ENCODE measurements at regions not wholly inside any gene's neighbourhood (a gene's known extent, or its start where the extent isn't known, plus 50 kb on each side); places are given as distances from the start of the nearest gene placed in this dataset.

DNA sequence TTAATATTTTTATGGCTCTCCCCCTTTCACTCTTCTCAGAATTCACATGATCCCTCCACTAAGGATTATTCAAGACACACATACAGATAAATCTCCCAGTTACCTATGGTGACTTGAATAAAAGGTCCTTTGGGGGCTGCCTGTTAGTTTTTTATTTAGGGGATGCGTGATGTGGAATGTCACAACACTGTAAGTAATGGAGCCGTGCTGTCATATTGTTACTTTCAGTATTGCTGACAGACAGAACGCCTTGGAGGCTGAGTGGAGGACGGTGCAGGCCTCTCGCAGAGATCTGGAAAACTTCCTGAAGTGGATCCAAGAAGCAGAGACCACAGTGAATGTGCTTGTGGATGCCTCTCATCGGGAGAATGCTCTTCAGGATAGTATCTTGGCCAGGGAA lies 291.7 kb downstream of the UTRN start:
- DNase-seq (ENCODE audit: low spot score) (no peak), ATAC-seq (no peak)
- H3K36me3 Mint-ChIP-seq (ENCODE audit: low read depth): peaks cover 17% of the 10 kb centered on the region; the same call in 2 of the 3 replicates
- no peak overlapping the region for H3K4me3 Mint-ChIP-seq
- Histone ChIP-seq H4K20me1 (replicated peaks; ENCODE audit: insufficient read depth) (no peaks in the 10 kb centered on the region), H3K4me1 (ENCODE audit: insufficient read depth) (no peaks in the 10 kb centered on the region), H3K9me2 (ENCODE audit: insufficient read depth) (no peaks in the 10 kb centered on the region), H3K27me3 (ENCODE audit: insufficient read depth) (no peaks in the 10 kb centered on the region), H3K4me3 (no peak overlapping the region), H2AFZ (no peak overlapping the region), H3K36me3 (ENCODE audit: insufficient read depth) (no peaks in the 10 kb centered on the region), H3K27ac (ENCODE audit: low read depth) (no peak overlapping the region), H3K79me2 (replicated peaks; ENCODE audit: insufficient read depth) (no peaks in the 10 kb centered on the region), H3K4me2 (no peak overlapping the region), H3F3A (replicated peaks; ENCODE audit: low read depth) (no peaks in the 10 kb centered on the region)
- no peaks in the 10 kb centered on the region for H3K27me3 Mint-ChIP-seq (ENCODE audit: insufficient read depth, low read depth, poor library complexity)
- no peak for TF ChIP-seq EZH2 (IDR thresholded peaks at IDR 0.05; ENCODE audit: low read depth, unreplicated experiment)
- no peak overlapping the region for H3K27ac Mint-ChIP-seq
- no peaks in the 10 kb centered on the region for H3K9me3 Mint-ChIP-seq
- peaks cover under 1% of the 10 kb centered on the region; the same call in 2 of the 3 replicates for H3K4me1 Mint-ChIP-seq

DNA sequence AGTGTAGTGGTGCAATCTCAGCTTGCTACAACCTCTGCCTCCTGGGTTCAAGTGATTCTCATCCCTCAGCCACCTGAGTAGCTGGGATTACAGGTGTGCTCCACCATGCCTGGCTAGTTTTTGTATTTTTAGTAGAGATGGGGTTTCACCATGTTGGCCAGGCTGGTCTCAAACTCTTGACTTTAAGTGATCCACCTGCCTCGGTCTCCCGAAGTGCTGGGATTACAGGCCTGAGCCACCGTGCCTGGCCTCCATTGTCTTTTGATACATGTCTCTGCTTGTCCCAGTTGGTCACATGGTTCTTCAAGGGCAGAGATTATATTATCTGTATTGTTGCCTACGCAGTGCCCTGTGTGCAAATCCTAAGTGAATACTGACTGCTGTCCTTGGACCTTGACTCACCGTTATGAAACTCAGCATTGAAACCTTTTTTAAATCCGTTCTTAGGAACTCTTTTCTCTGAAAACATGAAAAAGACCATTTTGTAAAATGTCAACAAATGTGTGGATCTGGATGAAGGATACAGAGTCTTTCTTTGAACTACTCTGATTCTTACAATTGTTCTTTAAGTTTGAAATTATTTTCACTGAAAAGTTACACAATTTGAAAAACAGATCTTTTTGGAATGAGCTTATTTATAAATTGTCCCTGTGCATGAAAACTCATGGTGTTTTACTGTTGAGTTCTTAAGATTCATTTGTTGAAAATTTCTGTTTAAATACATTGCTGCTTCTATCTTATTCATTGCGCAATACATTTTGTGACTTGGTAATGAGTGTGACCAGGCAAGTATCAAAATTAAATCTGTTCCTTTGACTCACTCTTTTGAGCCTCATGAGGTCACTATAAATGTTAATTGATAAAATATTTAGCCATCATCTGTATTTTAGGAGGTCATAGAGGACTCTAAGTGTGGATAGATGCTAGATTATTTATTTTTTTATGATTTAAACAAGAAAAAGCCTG lies 293.5 kb downstream of the UTRN start:
- Mint-ChIP-seq H3K4me1 (peaks cover 16% of the 10 kb centered on the region), H3K36me3 (ENCODE audit: low read depth) (peaks cover 15% of the 10 kb centered on the region; the same call in 2 of the 3 replicates), H3K27ac (no peak overlapping the region), H3K27me3 (ENCODE audit: insufficient read depth, low read depth, poor library complexity) (no peaks in the 10 kb centered on the region), H3K9me3 (no peaks in the 10 kb centered on the region), H3K4me3 (no peak overlapping the region)
- no peak overlapping the region for H3K4me3 ChIP-seq
- ATAC-seq: no peak
- H3K27ac ChIP-seq (ENCODE audit: low read depth): no peak overlapping the region
- H3K4me1 ChIP-seq (ENCODE audit: insufficient read depth): peaks cover 11% of the 10 kb centered on the region; the same call in 1 of the 2 replicates
- TF ChIP-seq ZNF331 (CRISPR knock-in tag; IDR thresholded peaks at IDR 0.05; ENCODE audit: low read depth) (no peak), CREB1 (CRISPR knock-in tag; IDR thresholded peaks at IDR 0.05; ENCODE audit: low read depth) (no peak)
- TF ChIP-seq, protein P1, sequence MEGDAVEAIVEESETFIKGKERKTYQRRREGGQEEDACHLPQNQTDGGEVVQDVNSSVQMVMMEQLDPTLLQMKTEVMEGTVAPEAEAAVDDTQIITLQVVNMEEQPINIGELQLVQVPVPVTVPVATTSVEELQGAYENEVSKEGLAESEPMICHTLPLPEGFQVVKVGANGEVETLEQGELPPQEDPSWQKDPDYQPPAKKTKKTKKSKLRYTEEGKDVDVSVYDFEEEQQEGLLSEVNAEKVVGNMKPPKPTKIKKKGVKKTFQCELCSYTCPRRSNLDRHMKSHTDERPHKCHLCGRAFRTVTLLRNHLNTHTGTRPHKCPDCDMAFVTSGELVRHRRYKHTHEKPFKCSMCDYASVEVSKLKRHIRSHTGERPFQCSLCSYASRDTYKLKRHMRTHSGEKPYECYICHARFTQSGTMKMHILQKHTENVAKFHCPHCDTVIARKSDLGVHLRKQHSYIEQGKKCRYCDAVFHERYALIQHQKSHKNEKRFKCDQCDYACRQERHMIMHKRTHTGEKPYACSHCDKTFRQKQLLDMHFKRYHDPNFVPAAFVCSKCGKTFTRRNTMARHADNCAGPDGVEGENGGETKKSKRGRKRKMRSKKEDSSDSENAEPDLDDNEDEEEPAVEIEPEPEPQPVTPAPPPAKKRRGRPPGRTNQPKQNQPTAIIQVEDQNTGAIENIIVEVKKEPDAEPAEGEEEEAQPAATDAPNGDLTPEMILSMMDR (conservative IDR thresholded peaks at IDR 0.05; ENCODE audit: low read depth in 2 of 2): no peak
- TF ChIP-seq, protein P2, sequence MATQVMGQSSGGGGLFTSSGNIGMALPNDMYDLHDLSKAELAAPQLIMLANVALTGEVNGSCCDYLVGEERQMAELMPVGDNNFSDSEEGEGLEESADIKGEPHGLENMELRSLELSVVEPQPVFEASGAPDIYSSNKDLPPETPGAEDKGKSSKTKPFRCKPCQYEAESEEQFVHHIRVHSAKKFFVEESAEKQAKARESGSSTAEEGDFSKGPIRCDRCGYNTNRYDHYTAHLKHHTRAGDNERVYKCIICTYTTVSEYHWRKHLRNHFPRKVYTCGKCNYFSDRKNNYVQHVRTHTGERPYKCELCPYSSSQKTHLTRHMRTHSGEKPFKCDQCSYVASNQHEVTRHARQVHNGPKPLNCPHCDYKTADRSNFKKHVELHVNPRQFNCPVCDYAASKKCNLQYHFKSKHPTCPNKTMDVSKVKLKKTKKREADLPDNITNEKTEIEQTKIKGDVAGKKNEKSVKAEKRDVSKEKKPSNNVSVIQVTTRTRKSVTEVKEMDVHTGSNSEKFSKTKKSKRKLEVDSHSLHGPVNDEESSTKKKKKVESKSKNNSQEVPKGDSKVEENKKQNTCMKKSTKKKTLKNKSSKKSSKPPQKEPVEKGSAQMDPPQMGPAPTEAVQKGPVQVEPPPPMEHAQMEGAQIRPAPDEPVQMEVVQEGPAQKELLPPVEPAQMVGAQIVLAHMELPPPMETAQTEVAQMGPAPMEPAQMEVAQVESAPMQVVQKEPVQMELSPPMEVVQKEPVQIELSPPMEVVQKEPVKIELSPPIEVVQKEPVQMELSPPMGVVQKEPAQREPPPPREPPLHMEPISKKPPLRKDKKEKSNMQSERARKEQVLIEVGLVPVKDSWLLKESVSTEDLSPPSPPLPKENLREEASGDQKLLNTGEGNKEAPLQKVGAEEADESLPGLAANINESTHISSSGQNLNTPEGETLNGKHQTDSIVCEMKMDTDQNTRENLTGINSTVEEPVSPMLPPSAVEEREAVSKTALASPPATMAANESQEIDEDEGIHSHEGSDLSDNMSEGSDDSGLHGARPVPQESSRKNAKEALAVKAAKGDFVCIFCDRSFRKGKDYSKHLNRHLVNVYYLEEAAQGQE (IDR thresholded peaks at IDR 0.05; ENCODE audit: unreplicated experiment): no peak
- no peaks in the 10 kb centered on the region for H3K27me3 ChIP-seq (ENCODE audit: insufficient read depth)
- H3F3A ChIP-seq (replicated peaks; ENCODE audit: low read depth): no peaks in the 10 kb centered on the region
- no peak overlapping the region for H3K4me2 ChIP-seq
- no peak overlapping the region for H2AFZ ChIP-seq
- H3K79me2 ChIP-seq (replicated peaks; ENCODE audit: insufficient read depth): no peaks in the 10 kb centered on the region
- H4K20me1 ChIP-seq (replicated peaks; ENCODE audit: insufficient read depth): no peaks in the 10 kb centered on the region
- H3K36me3 ChIP-seq (ENCODE audit: insufficient read depth): no peaks in the 10 kb centered on the region
- H3K9me2 ChIP-seq (ENCODE audit: insufficient read depth): no peaks in the 10 kb centered on the region
- DNase-seq (ENCODE audit: low spot score): no peak

Data from GM23338 (cell line).